Left cardiac atrium (tissue), 4 donors: ENCODE measurements at regions not wholly inside any gene's neighbourhood (a gene's known extent, or its start where the extent isn't known, plus 50 kb on each side); places are given as distances from the start of the nearest gene placed in this dataset.
A peak's percentile ranks its signal among the peaks of the same experiment; 100 is the strongest.

Source experiments
- ATAC-seq, 2 donors: fragments of 200-7000 bp; cut with Tn5 transposase; one replicate each; pipeline ENCODE4 v1.9.1; 2020; ENCODE audit warnings: mild to moderate bottlenecking in 2 of 2, moderate library complexity in 2 of 2
- DNase-seq: peaks from one replicate; pipeline ENCODE4 v3.0.0-alpha.2; 2020
- intact Hi-C, 2 donors: fragments of 100-400 bp; cut with DNase I; formaldehyde crosslinking; loops; one replicate each; pipeline versions ENCODE4 v1.14.1 to v1.15.1; 2022 to 2023
- donor health status: DM: no; HTN: yes; CAD: no.
- donor health status: DM: no; HTN: yes; CAD: no; lungs with severe emphysema.
- donor health status: DM: yes; HTN: yes; CAD: no.
- donor health status: Dilated cardiomyopathy.

- no peak for DNase-seq
- intact Hi-C loops: no loop called here
- ATAC-seq: no peak
Observed at GRCh38 chr20:57075603-57076002, 190.8 kb downstream of the BMP7 start.

- peak in 1 of 2 donors; percentile 76 for ATAC-seq
- DNase-seq: no peak
- intact Hi-C loops: no loop called here
Observed at GRCh38 chr20:57076152-57076652, 190.2 kb downstream of the BMP7 start.

DNA sequence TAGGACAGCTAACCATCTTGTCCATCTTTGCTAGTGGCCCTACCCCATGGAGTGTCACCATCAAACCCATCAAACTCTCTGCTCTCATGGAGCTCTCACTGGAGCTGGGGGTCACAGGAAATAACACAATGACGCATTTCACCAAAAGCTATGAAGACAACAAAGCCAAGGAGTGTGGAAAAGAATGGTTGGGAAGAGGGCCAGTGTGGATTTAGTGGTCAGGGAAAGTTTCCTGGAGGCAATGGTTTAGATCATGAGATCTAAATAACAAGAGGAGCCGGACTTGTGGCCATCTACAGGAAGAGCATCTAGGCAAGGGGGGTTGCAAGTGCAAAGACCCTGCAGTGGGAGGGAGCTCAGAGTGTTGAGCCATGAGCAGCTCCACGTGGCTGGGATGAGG, 189.5 kb downstream of the BMP7 start:
- intact Hi-C loops: no loop called here
- ATAC-seq (no peak), DNase-seq (no peak)

DNA sequence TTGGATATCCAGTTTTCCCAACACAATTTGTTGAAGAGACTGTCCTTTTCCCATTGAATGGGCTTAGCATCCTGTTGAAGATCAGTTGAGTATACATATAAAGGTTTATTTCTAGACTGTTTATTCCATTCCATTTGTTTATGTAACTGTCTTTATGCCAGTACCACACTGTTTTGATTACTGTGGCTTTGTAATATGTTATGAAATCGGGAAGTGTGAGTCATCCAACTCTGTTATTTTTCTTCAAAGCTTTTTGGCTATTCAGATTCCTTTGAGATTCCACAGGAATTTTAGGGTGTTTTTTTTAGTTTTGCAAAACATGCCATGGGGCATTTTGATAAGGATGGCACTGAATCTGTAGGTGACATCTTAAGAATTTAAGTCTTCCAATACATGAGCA, 188.3 kb downstream of the BMP7 start:
- DNase-seq (no peak), ATAC-seq (no peak)
- intact Hi-C loops: no loop called here

- intact Hi-C loops: no loop called here
- DNase-seq (no peak), ATAC-seq (no peak)
Observed at GRCh38 chr20:57079031-57080005, 187.1 kb downstream of the BMP7 start.

- DNase-seq (no peak), ATAC-seq (no peak)
- intact Hi-C loops: no loop called here
Observed at GRCh38 chr20:57080796-57081195, 185.6 kb downstream of the BMP7 start.

DNA sequence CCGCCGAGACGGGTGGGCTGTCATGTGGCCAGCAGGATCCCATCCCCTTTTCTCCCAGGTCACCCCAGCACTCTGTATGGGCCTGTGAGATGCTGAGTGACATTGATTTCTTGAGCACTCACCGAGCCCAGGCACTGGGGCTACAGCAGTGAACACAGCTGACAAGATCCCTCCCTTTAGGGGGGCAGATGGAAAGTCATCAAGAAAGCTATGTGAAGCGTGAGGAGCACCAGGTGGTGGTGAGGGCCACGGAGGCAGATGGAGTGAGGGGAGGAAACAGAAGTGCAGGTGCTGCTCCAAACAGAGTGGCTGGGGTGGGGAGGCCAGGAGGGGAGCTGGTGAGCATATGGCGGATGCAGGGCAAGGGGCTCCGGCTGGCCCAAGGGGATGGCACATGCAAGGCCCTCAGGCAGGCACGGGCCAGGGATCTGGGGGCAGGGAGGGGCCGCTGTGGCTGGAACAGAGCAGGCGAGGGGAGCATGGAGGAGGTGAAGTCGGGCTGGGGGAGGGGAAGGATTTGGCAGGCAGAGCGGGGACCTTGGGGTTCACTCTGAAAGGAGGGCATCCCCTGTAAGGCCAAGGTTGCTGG, 184.0 kb downstream of the BMP7 start:
- intact Hi-C loops: no loop called here
- DNase-seq: no peak
- ATAC-seq: no peak

GRCh38 chr20:57083072-57083471, 183.4 kb downstream of the BMP7 start:
- DNase-seq (no peak), ATAC-seq (no peak)
- intact Hi-C loops: no loop called here

DNA sequence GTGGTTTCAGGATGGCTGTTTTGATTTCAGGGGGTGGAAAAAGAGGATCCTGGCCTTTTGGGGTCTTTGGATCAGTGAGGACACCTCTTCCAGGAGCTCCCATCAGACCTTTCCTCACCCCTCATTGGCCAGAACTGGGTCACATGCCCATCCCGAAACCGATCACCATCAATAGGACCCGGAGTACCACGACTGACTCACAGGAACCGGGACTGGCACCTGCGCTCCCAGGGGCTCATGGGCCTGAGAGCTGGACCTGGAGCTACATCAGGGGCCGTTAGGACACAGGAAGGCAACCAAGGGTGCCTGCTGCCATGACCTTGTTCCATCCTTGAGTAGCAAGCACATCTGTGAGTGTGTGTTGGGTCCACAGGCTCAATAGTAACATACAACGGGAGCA, 180.4 kb downstream of the BMP7 start:
- no peak for DNase-seq

DNA sequence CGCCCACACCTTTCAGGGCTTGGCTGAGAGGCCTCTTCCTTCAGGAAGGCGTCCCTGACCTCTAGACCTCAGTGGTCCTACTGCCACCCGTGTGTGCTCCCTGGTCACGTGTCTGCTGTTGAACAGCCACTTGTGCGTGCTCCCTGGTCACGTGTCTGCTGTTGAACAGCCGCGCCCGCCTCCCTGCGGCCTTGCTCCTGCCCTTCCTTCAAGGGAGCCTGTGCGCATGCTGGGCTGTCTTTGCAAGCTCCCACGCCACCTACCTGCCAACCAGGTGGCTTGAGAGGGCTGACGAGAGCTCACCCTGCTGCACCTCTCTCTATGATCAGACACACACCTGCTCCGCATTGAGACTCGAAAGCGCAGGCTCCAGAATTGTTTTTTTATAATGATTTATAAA, 179.3 kb downstream of the BMP7 start:
- intact Hi-C loops: no loop called here
- no peak for DNase-seq
- no peak for ATAC-seq

More for the DNA sequence above, 180.4 kb downstream of the BMP7 start:
- intact Hi-C loops: no loop called here
- ATAC-seq: no peak

GRCh38 chr20:57087705-57088104, 178.7 kb downstream of the BMP7 start:
- intact Hi-C loops: no loop called here
- ATAC-seq (no peak), DNase-seq (no peak)

DNA sequence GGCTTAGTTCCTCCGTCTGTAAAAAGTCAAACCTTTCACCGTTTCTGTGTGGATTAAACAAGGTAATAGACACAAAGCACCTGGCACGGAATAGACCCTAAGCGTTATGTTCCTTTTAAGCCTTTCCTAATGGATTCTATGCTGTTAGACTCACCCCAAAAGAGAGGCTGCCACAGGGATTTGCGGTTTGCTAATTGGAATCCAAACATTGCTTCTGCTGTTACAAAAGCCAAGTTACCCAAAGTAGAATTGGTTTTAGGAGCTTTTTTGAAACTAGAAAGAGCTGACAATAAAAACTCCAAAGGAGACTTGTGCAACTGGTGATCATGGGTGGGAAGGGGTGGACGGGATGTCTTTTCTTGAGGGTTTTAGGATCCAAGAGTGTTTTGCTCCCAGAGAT, 178.0 kb downstream of the BMP7 start:
- intact Hi-C loops: no loop called here
- ATAC-seq: no peak
- DNase-seq: no peak

DNA sequence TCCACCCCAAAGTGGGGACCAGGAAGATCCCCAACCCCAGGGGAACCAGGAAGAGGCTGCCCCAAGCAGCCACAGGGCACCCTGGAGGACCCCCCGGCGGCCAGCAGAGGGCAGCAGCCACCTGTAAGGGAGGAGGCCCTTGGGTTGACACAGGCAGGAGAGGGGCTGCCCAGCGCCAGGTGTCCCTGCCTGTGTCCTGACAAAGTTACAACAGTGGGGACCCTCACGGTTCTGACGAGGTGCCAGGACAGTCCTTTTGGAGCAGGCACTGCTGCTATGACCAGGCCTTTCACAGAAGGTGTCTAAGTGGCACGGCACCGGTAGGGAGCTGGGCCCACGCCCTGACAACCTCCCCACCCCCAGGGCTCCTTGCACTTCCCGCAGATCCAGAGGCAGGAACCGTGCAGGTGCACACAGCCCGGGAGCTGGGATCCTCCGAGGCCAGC, 176.7 kb downstream of the BMP7 start:
- intact Hi-C loops: loop anchor here (1.0 to 5.0 kb wide), 4 partner anchors 173 to 258 kb away; no protein-coding TSS in a partner anchor
- DNase-seq (peak; percentile 68), ATAC-seq (peak; percentile 83 to 87)

- ATAC-seq (no peak), DNase-seq (no peak)
- intact Hi-C loops: loop anchor here (5.0 kb wide), 3 partner anchors 171 to 256 kb away; no protein-coding TSS in a partner anchor
Observed at GRCh38 chr20:57090590-57091560, 175.6 kb downstream of the BMP7 start.

- intact Hi-C loops: loop anchor here (5.0 kb wide), 3 partner anchors 171 to 256 kb away; no protein-coding TSS in a partner anchor
- no peak for ATAC-seq
Observed at GRCh38 chr20:57091748-57092111, 174.7 kb downstream of the BMP7 start.

DNA sequence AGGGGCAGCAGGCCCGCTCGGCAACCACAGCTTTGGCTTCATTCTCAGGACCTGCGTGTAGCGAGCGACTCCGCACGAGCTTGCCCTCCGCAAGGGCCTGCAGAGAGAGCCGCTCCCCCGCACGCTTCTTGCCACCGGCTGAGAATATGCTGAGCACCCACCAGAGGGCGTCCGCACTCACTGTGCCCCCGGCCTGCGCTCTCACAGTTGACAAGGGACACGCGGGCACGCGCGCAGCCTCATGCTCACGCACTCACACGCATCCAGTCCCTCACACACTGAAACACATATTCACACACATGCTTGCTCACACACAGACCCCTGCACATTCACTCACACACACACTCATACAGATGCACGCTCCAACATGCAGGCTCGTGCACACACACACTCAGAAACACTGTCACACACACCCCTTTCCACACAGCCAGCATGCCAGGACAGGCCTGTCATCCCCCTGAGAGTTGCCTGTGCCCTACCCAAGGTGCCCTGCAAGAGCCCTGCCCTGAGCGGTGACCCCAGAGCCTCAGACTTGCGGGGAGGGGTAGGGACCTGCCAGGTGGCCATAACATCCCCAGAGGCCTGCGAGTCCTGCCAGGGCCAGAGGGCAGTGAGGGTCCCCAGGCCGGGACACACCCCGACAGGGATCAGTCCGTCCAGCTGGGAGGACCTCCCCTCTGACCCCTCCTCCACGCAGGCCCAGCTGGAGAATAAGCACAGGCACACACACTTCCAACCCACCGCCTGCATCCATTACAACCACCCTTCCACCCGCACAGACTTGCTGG, 174.1 kb downstream of the BMP7 start:
- intact Hi-C loops: loop anchor here (5.0 kb wide), 3 partner anchors 170 to 255 kb away; no protein-coding TSS in a partner anchor
- ATAC-seq (peak; percentile 73), DNase-seq (peak; percentile 57)

More at GRCh38 chr20:57091748-57092111, 174.7 kb downstream of the BMP7 start:
- DNase-seq: no peak

DNA sequence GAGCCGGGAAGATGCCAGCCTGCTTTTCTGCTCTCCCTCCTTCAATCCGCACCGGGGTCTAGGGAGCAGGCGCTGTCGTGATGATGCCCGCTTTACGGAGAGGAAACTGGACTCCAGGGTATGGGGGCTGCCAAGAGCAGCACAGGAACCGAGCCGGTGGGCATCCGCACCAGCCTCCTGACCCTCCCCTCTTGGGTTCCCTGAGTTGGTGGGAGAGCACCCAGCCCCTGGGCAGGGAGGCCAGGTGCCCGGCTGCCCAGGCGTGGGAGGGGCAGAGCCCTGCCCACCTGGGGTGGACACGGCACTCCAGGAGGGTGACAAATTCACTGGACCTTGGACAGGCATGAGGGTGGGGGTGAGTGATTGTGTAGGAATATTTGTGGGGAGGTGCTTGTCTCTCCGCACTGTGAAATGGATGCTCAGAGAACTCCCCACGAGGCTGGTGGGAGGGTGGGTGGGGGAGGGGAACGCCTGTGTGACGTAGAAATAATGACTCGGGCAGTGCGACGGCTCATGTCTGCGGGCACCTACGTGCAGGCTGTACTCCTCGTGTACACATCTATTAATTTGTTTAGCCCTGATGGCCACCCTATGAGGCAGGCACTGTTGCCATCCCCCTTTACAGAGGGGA, 173.4 kb downstream of the BMP7 start:
- DNase-seq (no peak), ATAC-seq (no peak)
- intact Hi-C loops: loop anchor here (5.0 kb wide), 3 partner anchors 169 to 254 kb away; no protein-coding TSS in a partner anchor

DNA sequence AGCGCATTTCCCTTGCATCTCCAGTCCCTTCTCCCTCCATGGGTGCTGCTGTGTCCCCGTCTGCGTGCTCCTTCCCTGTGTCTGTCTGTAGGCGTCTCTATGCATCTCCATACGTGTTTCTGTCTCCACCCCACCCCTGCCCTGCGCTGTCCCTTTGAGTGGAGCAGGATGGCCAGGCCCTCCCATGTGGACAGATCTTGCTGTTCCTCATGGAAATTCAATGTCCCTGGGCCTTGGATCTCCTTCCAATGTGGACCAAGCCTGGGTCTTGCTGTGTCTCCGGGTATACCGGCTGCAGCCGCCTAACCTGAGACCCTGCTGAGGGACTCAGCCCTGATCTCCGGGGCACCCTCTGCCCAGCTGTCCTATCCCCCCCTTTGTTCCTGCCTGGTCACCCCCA, 172.7 kb downstream of the BMP7 start:
- intact Hi-C loops: loop anchor here (5.0 kb wide), 3 partner anchors 169 to 254 kb away; no protein-coding TSS in a partner anchor
- no peak for DNase-seq
- no peak for ATAC-seq
